ENCODE measurements at regions not wholly inside any gene's neighbourhood (a gene's known extent, or its start where the extent isn't known, plus 50 kb on each side); places are given as distances from the start of the nearest gene placed in this dataset.

DNA sequence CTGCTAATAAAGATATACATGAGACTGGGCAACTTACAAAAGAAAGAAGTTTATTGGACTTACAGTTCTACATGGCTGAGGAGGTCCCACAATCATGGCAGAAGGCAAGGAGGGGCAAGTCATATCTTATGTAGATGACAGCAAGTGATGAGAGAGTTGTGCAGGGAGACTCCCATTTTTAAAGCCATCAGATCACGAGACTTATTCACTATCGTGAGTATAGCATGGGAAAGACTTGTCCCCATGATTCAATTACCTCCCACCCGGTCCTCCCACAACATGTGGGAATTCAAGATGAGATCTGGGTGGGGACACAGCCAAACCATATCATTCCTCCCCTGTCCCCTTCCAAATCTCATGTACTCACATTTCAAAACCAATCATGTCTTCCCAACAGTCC, 50.9 kb upstream of the GRID2 start:
- TF ChIP-seq CTCF (IDR thresholded peaks at IDR 0.05) = no peak
- no peak for TF ChIP-seq EP300 (IDR thresholded peaks at IDR 0.05)
- TF ChIP-seq POLR2A (IDR thresholded peaks at IDR 0.05) = no peak
